HepG2 (cell line): ENCODE measurements at regions not wholly inside any gene's neighbourhood (a gene's known extent, or its start where the extent isn't known, plus 50 kb on each side); places are given as distances from the start of the nearest gene placed in this dataset.

Source experiments
- BCL6 ChIP-seq: IDR thresholded peaks from 2 replicates; pipeline ENCODE4 v1.6.1; 2016; ENCODE audit warnings: missing genetic modification reagents, missing compliant biosample characterization
- HDAC1 ChIP-seq: sonication (generic); formaldehyde crosslinking; IDR thresholded peaks from 2 replicates; pipeline ENCODE4 v1.5.1; 2020; ENCODE audit warnings: mild to moderate bottlenecking, missing genetic modification reagents
- KLF9 ChIP-seq: IDR thresholded peaks from 2 replicates; pipeline ENCODE4 v1.6.1; 2016; ENCODE audit warnings: low read depth
- PRPF4 ChIP-seq: fragments of 200-400 bp; formaldehyde crosslinking; IDR thresholded peaks from 2 replicates; pipeline ENCODE4 v1.6.1; 2016; ENCODE audit warnings: low read length, low read depth; ENCODE audit not compliant: poor library complexity, severe bottlenecking
- RFX5 ChIP-seq: IDR thresholded peaks from 2 replicates; pipeline ENCODE4 v1.6.1; 2011; ENCODE audit warnings: low read depth, low read length, improper control_type of control experiment
- SIX4 ChIP-seq: sonication (generic); formaldehyde crosslinking; IDR thresholded peaks from 2 replicates; pipeline ENCODE4 v1.4.0; 2020; ENCODE audit warnings: missing genetic modification reagents
- ZBTB20 ChIP-seq: sonication (generic); formaldehyde crosslinking; IDR thresholded peaks from 2 replicates; pipeline ENCODE4 v1.8.1; 2023; ENCODE audit warnings: missing genetic modification reagents, low read depth, mild to moderate bottlenecking, borderline replicate concordance
- ZFYVE20 ChIP-seq: sonication (generic); formaldehyde crosslinking; IDR thresholded peaks from 2 replicates; pipeline ENCODE4 v1.8.0; 2023; ENCODE audit warnings: low read depth, mild to moderate bottlenecking, moderate library complexity, missing genetic modification reagents, borderline replicate concordance
- ZNF292 ChIP-seq: sonication (generic); formaldehyde crosslinking; IDR thresholded peaks from 2 replicates; pipeline ENCODE4 v1.8.1; 2022; ENCODE audit warnings: mild to moderate bottlenecking, low read depth, missing genetic modification reagents, borderline replicate concordance
- ZNF30 ChIP-seq: sonication (generic); formaldehyde crosslinking; IDR thresholded peaks from 2 replicates; pipeline ENCODE4 v1.5.0; 2020; ENCODE audit warnings: mild to moderate bottlenecking, missing genetic modification reagents
- ZNF556 ChIP-seq: sonication (generic); formaldehyde crosslinking; IDR thresholded peaks from 2 replicates; pipeline ENCODE4 v1.4.0; 2020; ENCODE audit warnings: mild to moderate bottlenecking, missing genetic modification reagents, borderline replicate concordance
- ZNF674 ChIP-seq: sonication (generic); formaldehyde crosslinking; IDR thresholded peaks from 2 replicates; pipeline ENCODE4 v1.5.0; 2020; ENCODE audit warnings: low read depth, mild to moderate bottlenecking, missing genetic modification reagents
- ZNF768 ChIP-seq: sonication (generic); formaldehyde crosslinking; IDR thresholded peaks from 2 replicates; pipeline ENCODE4 v1.4.0; 2020; ENCODE audit warnings: missing genetic modification reagents
- ZZZ3 ChIP-seq: sonication (generic); formaldehyde crosslinking; IDR thresholded peaks from 2 replicates; pipeline ENCODE4 v1.4.0; 2020; ENCODE audit warnings: missing genetic modification reagents, mild to moderate bottlenecking, borderline replicate concordance
- TF ChIP-seq, protein P1 (sequence below): sonication (generic); formaldehyde crosslinking; IDR thresholded peaks from 2 replicates; pipeline ENCODE4 v1.4.0; 2020; ENCODE audit warnings: missing genetic modification reagents
- TF ChIP-seq, protein P2 (sequence below): sonication (generic); formaldehyde crosslinking; IDR thresholded peaks from 2 replicates; pipeline ENCODE4 v1.5.0; 2020; ENCODE audit warnings: mild to moderate bottlenecking, missing genetic modification reagents
- TF ChIP-seq, protein P3 (sequence below): sonication (generic); formaldehyde crosslinking; IDR thresholded peaks from 2 replicates; pipeline ENCODE4 v1.4.0; 2020; ENCODE audit warnings: mild to moderate bottlenecking, missing genetic modification reagents
- TF ChIP-seq, protein P4 (sequence below): sonication (generic); formaldehyde crosslinking; IDR thresholded peaks from 2 replicates; pipeline ENCODE4 v1.8.0; 2022; ENCODE audit warnings: mild to moderate bottlenecking, missing genetic modification reagents, moderate library complexity
- TF ChIP-seq, protein P5 (sequence below): sonication (generic); formaldehyde crosslinking; IDR thresholded peaks from 2 replicates; pipeline ENCODE4 v1.5.0; 2020; ENCODE audit warnings: missing genetic modification reagents

DNA sequence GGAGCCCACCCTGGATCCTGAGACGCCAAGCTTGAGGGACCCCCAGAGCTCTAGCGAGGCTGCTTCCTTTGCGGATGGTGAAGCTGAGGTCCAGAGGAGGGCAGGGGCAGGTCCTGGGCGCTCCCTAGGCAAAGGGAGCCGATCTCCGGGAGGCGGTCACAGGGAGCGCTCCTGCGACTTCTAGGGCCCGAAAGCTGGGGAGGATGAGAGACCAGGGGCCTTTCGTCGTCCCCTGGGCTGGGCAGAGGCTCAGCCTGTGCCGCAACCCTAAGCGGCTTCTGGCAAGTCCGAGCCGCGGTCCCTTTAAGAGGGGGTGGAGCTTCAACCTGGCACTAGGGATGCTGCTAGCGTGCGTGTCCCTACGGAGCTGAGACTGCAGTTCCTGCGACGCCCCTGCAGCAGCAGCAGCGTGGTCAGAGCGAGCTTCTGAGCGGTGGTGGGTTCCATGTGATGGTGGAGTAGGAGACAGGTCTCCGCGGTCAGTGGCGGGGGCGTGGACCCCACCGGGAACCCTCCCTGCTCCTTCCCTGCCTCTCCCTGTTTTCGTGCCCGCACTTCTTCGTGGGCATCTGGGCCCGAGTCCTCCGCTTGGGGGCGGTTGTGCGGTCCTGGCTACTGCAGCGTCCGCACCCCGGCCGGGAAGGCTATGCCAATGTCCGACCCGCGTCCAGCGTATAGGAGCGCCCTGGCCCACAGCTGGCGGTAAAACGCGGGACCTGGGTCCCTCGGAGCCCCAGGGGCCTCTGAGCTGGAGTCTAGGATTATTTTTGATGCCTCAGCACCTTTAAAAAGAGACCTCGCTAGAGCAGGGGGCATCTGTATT lies 154.6 kb downstream of the CCDC74A start (continued):
- no peak for TF ChIP-seq ZFYVE20 (CRISPR knock-in tag)
- TF ChIP-seq SIX4 (CRISPR knock-in tag): 0 out of 2 replicates have a peak, but pooled peaks have one; percentile 47
- TF ChIP-seq ZNF556: peak; percentile 63; the same call in 1 of the 2 replicates
- TF ChIP-seq ZNF768 (CRISPR knock-in tag): peak; percentile 41; the same call in 1 of the 2 replicates
- TF ChIP-seq ZNF292: peak; percentile 98
- no peak for TF ChIP-seq RFX5
- TF ChIP-seq ZNF30 (CRISPR knock-in tag): 0 out of 2 replicates have a peak, but pooled peaks have one; percentile 26
- TF ChIP-seq ZZZ3 (CRISPR knock-in tag): 0 out of 2 replicates have a peak, but pooled peaks have one; percentile 43
- no peak for TF ChIP-seq PRPF4
- TF ChIP-seq, protein P1, sequence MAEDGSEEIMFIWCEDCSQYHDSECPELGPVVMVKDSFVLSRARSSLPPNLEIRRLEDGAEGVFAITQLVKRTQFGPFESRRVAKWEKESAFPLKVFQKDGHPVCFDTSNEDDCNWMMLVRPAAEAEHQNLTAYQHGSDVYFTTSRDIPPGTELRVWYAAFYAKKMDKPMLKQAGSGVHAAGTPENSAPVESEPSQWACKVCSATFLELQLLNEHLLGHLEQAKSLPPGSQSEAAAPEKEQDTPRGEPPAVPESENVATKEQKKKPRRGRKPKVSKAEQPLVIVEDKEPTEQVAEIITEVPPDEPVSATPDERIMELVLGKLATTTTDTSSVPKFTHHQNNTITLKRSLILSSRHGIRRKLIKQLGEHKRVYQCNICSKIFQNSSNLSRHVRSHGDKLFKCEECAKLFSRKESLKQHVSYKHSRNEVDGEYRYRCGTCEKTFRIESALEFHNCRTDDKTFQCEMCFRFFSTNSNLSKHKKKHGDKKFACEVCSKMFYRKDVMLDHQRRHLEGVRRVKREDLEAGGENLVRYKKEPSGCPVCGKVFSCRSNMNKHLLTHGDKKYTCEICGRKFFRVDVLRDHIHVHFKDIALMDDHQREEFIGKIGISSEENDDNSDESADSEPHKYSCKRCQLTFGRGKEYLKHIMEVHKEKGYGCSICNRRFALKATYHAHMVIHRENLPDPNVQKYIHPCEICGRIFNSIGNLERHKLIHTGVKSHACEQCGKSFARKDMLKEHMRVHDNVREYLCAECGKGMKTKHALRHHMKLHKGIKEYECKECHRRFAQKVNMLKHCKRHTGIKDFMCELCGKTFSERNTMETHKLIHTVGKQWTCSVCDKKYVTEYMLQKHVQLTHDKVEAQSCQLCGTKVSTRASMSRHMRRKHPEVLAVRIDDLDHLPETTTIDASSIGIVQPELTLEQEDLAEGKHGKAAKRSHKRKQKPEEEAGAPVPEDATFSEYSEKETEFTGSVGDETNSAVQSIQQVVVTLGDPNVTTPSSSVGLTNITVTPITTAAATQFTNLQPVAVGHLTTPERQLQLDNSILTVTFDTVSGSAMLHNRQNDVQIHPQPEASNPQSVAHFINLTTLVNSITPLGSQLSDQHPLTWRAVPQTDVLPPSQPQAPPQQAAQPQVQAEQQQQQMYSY (CRISPR knock-in tag): peak; percentile 59; the same call in 1 of the 2 replicates
- TF ChIP-seq, protein P2, sequence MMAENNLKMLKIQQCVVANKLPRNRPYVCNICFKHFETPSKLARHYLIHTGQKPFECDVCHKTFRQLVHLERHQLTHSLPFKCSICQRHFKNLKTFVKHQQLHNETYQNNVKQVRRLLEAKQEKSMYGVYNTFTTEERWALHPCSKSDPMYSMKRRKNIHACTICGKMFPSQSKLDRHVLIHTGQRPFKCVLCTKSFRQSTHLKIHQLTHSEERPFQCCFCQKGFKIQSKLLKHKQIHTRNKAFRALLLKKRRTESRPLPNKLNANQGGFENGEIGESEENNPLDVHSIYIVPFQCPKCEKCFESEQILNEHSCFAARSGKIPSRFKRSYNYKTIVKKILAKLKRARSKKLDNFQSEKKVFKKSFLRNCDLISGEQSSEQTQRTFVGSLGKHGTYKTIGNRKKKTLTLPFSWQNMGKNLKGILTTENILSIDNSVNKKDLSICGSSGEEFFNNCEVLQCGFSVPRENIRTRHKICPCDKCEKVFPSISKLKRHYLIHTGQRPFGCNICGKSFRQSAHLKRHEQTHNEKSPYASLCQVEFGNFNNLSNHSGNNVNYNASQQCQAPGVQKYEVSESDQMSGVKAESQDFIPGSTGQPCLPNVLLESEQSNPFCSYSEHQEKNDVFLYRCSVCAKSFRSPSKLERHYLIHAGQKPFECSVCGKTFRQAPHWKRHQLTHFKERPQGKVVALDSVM (CRISPR knock-in tag): peak; percentile 12; the same call in 1 of the 2 replicates
- TF ChIP-seq ZNF674: no peak; the same call in 1 of the 2 replicates
- peak; percentile 93 for TF ChIP-seq HDAC1 (CRISPR knock-in tag)
- peak; percentile 67; the same call in 1 of the 2 replicates for TF ChIP-seq ZBTB20
- TF ChIP-seq, protein P3, sequence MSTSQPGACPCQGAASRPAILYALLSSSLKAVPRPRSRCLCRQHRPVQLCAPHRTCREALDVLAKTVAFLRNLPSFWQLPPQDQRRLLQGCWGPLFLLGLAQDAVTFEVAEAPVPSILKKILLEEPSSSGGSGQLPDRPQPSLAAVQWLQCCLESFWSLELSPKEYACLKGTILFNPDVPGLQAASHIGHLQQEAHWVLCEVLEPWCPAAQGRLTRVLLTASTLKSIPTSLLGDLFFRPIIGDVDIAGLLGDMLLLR (CRISPR knock-in tag): peak; percentile 58; the same call in 1 of the 2 replicates
- TF ChIP-seq BCL6 (CRISPR knock-in tag): peak; percentile 35
- TF ChIP-seq KLF9 (CRISPR knock-in tag): no peak
- TF ChIP-seq, protein P4, sequence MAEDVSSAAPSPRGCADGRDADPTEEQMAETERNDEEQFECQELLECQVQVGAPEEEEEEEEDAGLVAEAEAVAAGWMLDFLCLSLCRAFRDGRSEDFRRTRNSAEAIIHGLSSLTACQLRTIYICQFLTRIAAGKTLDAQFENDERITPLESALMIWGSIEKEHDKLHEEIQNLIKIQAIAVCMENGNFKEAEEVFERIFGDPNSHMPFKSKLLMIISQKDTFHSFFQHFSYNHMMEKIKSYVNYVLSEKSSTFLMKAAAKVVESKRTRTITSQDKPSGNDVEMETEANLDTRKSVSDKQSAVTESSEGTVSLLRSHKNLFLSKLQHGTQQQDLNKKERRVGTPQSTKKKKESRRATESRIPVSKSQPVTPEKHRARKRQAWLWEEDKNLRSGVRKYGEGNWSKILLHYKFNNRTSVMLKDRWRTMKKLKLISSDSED (CRISPR knock-in tag): no peak
- TF ChIP-seq, protein P5, sequence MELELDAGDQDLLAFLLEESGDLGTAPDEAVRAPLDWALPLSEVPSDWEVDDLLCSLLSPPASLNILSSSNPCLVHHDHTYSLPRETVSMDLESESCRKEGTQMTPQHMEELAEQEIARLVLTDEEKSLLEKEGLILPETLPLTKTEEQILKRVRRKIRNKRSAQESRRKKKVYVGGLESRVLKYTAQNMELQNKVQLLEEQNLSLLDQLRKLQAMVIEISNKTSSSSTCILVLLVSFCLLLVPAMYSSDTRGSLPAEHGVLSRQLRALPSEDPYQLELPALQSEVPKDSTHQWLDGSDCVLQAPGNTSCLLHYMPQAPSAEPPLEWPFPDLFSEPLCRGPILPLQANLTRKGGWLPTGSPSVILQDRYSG (CRISPR knock-in tag): peak; percentile 76
